T-helper 2 cell (primary cell): ENCODE measurements at regions not wholly inside any gene's neighbourhood (a gene's known extent, or its start where the extent isn't known, plus 50 kb on each side); places are given as distances from the start of the nearest gene placed in this dataset.

Source experiments
- DNase-seq, 5 experiments: peaks; one replicate each; pipeline versions ENCODE4 v3.0.0 to v3.0.0-alpha.2; 2012 to 2022

GRCh38 chr10:111356571-111356970 is 279.7 kb downstream of the ADRA2A start:
- no peak for DNase-seq

GRCh38 chr10:111357859-111358258 is 281.0 kb downstream of the ADRA2A start:
- DNase-seq, result no peak

- DNase-seq, result peak in 1 of 5 experiments; percentile 23
Measured at GRCh38 chr10:111360260-111360925, 283.6 kb downstream of the ADRA2A start.

GRCh38 chr10:111367531-111367930 is 290.7 kb downstream of the ADRA2A start:
- DNase-seq, result no peak

GRCh38 chr10:111370101-111370500 is 293.3 kb downstream of the ADRA2A start:
- no peak for DNase-seq

GRCh38 chr10:111373696-111374095 is 296.9 kb downstream of the ADRA2A start:
- no peak for DNase-seq

- DNase-seq, result no peak
Measured at GRCh38 chr10:111379534-111380187, 302.8 kb downstream of the ADRA2A start.

- DNase-seq, result no peak
Measured at GRCh38 chr10:111384556-111384955, 307.7 kb downstream of the ADRA2A start.

GRCh38 chr10:111390813-111391563 is 314.2 kb downstream of the ADRA2A start:
- DNase-seq, result no peak

GRCh38 chr10:111392159-111392558 is 315.3 kb downstream of the ADRA2A start:
- no peak for DNase-seq

- no peak for DNase-seq
Measured at GRCh38 chr10:111392910-111393309, 316.1 kb downstream of the ADRA2A start.

GRCh38 chr10:111410740-111411139 is 333.9 kb downstream of the ADRA2A start:
- DNase-seq, result no peak

GRCh38 chr10:111425459-111425858 is 348.6 kb downstream of the ADRA2A start:
- DNase-seq, result no peak

- no peak for DNase-seq
Measured at GRCh38 chr10:111429288-111430028, 352.6 kb downstream of the ADRA2A start.

- DNase-seq, result peak in 1 of 5 experiments; percentile 24
Measured at GRCh38 chr10:111430070-111430469, 353.2 kb downstream of the ADRA2A start.

GRCh38 chr10:111432588-111432987 is 355.8 kb downstream of the ADRA2A start:
- no peak for DNase-seq

- DNase-seq, result no peak
Measured at GRCh38 chr10:111435871-111436270, 359.0 kb downstream of the ADRA2A start.

- no peak for DNase-seq
Measured at GRCh38 chr10:111439034-111439842, 362.4 kb downstream of the ADRA2A start.

- no peak for DNase-seq
Measured at GRCh38 chr10:111440501-111440900, 363.7 kb downstream of the ADRA2A start.

- DNase-seq, result no peak
Measured at GRCh38 chr10:111445667-111446066, 368.8 kb downstream of the ADRA2A start.

- DNase-seq, result no peak
Measured at GRCh38 chr10:111446966-111447365, 370.1 kb downstream of the ADRA2A start.

- DNase-seq, result no peak
Measured at GRCh38 chr10:111452153-111452552, 375.3 kb downstream of the ADRA2A start.
